Muscle of leg (tissue), 3 donors: ENCODE measurements at regions not wholly inside any gene's neighbourhood (a gene's known extent, or its start where the extent isn't known, plus 50 kb on each side); places are given as distances from the start of the nearest gene placed in this dataset.
A peak's percentile ranks its signal among the peaks of the same experiment; 100 is the strongest.

Source experiments
- DNase-seq: peaks from one replicate; pipeline ENCODE4 v3.0.0; 2013
- H3K27ac ChIP-seq: one replicate; pipeline ENCODE4 v1.5.1; 2013; ENCODE audit warnings: mild to moderate bottlenecking, low read length, control low read depth
- H3K27me3 ChIP-seq: one replicate; pipeline ENCODE4 v1.6.1; 2013; ENCODE audit warnings: low read length; ENCODE audit not compliant: control insufficient read depth, insufficient read depth
- H3K36me3 ChIP-seq: one replicate; pipeline ENCODE4 v1.6.1; 2013; ENCODE audit warnings: low read length; ENCODE audit not compliant: control insufficient read depth, insufficient read depth
- H3K4me1 ChIP-seq: one replicate; pipeline ENCODE4 v1.6.1; 2013; ENCODE audit warnings: low read length; ENCODE audit not compliant: control insufficient read depth, insufficient read depth
- H3K4me3 ChIP-seq: one replicate; pipeline ENCODE4 v1.5.1; 2013; ENCODE audit warnings: low read length, control low read depth
- H3K9me3 ChIP-seq: replicated peaks from 2 replicates; pipeline ENCODE4 v1.6.1; 2013; ENCODE audit warnings: low read depth, low read length; ENCODE audit not compliant: control insufficient read depth
- WGBS: methylation state at CpG from one replicate; pipeline ENCODE4 v1.1.5; 2013; ENCODE audit warnings: missing lambda C conversion rate; ENCODE audit not compliant: insufficient coverage; 5-methylcytosine and 5-hydroxymethylcytosine counted together

- Histone ChIP-seq H3K27ac (no peak overlapping the region), H3K27me3 (no peaks in the 10 kb centered on the region), H3K9me3 (peaks cover 11% of the 10 kb centered on the region), H3K4me3 (no peak overlapping the region), H3K36me3 (no peaks in the 10 kb centered on the region), H3K4me1 (no peaks in the 10 kb centered on the region)
- no peak for DNase-seq
Observed at GRCh38 chr12:63416788-63417187, 251.5 kb downstream of the DPY19L2 start.

DNA sequence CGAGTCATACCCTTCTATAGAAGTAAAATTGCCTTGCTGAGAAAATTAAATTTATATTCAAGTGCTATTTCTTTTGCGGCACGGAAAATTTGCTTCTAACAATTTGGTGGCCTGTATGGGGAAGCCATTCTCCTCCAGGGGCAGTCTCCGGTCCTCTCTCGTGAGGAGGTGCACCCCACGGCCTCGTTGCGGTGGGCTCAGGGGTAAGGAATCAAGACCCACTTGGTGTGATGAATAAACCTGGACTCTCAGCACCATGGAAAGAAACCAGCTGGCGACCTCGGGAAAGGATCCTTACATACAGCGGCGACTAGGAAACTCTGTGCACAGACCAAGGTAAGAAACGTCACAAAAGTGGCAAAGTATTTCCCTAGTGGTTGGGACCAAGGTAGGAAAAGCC, 252.9 kb downstream of the DPY19L2 start:
- WGBS: 98% methylated on average over 10 of the region's 13 CpGs
- H3K27me3 ChIP-seq: no peaks in the 10 kb centered on the region

GRCh38 chr12:63410197-63410596, 258.1 kb downstream of the DPY19L2 start:
- WGBS: 29% methylated on average over 1 of the region's 1 CpG
- Histone ChIP-seq H3K36me3 (no peaks in the 10 kb centered on the region), H3K27me3 (no peaks in the 10 kb centered on the region), H3K4me1 (no peaks in the 10 kb centered on the region), H3K27ac (no peak overlapping the region), H3K9me3 (peaks cover 5% of the 10 kb centered on the region), H3K4me3 (no peak overlapping the region)
- DNase-seq: no peak

More for the DNA sequence above, 252.9 kb downstream of the DPY19L2 start:
- Histone ChIP-seq H3K27ac (no peak overlapping the region), H3K4me1 (no peaks in the 10 kb centered on the region), H3K36me3 (no peaks in the 10 kb centered on the region), H3K4me3 (no peak overlapping the region), H3K9me3 (peaks cover 10% of the 10 kb centered on the region)
- no peak for DNase-seq

DNA sequence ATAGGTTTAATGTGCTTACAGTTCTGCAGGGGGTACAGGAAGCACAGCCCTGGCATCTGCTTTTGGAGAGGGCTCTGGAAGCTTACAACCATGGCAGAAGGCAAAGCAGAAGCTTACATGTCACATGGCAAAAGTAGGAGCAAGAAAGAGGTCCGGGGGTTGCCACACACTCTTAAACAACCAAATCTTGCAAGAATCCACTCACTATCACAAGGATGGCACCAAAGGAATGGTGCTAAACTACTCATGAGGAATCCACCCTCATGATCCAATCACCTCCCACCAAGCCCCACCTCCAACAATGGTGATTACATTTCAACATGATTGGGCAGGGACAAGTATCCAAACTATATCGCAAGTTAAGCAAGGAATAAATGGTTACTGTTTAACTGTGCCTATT, 255.8 kb upstream of the AVPR1A start:
- Histone ChIP-seq H3K4me3 (no peak overlapping the region), H3K36me3 (no peaks in the 10 kb centered on the region), H3K9me3 (peaks cover 4% of the 10 kb centered on the region), H3K27ac (no peak overlapping the region), H3K4me1 (no peaks in the 10 kb centered on the region), H3K27me3 (no peaks in the 10 kb centered on the region)
- no peak for DNase-seq
- no CpG with 5 or more reads among the region's 2 CpGs for WGBS

DNA sequence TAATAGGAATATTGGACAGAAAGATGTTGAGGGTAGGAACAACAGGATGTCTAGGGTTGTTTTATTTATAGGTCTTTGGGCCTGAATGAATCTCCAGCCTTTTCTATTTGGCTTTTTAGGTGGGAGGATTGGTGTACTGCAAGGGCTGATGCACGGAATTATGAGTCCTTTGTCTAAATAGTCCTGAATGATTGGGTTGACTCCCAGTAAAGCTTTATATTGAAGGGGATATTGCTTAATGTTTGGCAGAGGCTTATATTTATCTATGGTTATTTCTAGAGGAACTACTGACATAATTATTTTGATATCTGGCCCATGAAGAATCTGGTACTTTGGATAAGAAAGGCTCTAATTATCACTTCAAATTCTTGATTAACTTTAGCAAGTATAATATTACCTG, 253.6 kb upstream of the AVPR1A start:
- no peaks in the 10 kb centered on the region for H3K27me3 ChIP-seq
- H3K4me3 ChIP-seq: no peak overlapping the region
- H3K36me3 ChIP-seq: no peaks in the 10 kb centered on the region
- WGBS: no CpG with 5 or more reads among the region's 1 CpG
- H3K27ac ChIP-seq: no peak overlapping the region
- no peak for DNase-seq
- H3K9me3 ChIP-seq: peaks cover 4% of the 10 kb centered on the region
- H3K4me1 ChIP-seq: no peaks in the 10 kb centered on the region

DNA sequence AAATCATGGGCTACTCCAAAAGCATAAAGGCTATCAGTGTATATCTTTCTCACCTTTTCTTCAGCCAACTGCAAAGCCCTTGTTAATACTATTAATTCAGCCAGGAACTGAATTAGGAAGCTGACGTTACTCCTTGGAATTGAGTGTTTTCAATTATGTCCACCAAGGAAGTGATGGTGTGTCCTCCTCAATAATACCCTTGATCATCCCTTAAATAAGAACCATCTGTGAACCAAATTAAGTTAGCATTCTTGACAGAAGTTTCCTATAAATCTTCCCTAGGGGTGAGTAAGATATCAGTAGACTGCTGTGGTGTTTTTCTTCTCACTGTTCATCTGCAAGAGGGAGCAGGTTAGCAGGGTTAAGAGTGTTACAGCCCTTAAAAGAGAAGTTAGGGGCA, 252.3 kb upstream of the AVPR1A start:
- H3K36me3 ChIP-seq: no peaks in the 10 kb centered on the region
- DNase-seq: no peak
- H3K9me3 ChIP-seq: peaks cover 4% of the 10 kb centered on the region
- H3K27me3 ChIP-seq: no peaks in the 10 kb centered on the region
- H3K27ac ChIP-seq: no peak overlapping the region
- H3K4me1 ChIP-seq: no peaks in the 10 kb centered on the region
- WGBS: no CpG with 5 or more reads among the region's 1 CpG
- H3K4me3 ChIP-seq: no peak overlapping the region

DNA sequence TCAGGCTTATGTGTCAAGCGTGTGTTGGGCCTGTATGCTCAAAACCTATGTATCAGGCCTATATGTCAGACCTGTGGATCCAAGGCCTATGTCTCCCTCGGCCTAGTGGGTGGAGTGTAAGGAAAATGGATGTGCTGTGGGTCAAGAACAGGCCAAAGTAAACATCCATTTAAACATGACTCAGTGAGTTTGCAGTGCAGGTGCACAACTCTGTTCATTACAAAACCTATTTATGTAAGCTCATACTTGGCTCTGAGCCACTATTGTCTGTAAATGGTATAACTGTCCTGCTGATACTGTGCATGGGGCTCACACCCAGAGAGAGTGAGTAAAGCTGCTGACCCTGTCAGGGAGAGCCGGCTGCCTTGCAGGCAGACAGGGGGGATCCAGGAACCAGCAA, 249.7 kb upstream of the AVPR1A start:
- peak; percentile 46 for DNase-seq
- Histone ChIP-seq H3K27me3 (no peaks in the 10 kb centered on the region), H3K4me1 (no peaks in the 10 kb centered on the region), H3K4me3 (no peak overlapping the region), H3K9me3 (no peaks in the 10 kb centered on the region), H3K27ac (peak overlapping the region; percentile 13), H3K36me3 (no peaks in the 10 kb centered on the region)
- WGBS: 38% methylated on average over 2 of the region's 3 CpGs

GRCh38 chr12:63400318-63400717, 249.3 kb upstream of the AVPR1A start:
- no peaks in the 10 kb centered on the region for H3K27me3 ChIP-seq
- no peak overlapping the region for H3K27ac ChIP-seq
- WGBS: 100% methylated on average over 2 of the region's 2 CpGs

GRCh38 chr12:63397807-63398206, 246.8 kb upstream of the AVPR1A start:
- Histone ChIP-seq H3K4me1 (no peaks in the 10 kb centered on the region), H3K36me3 (no peaks in the 10 kb centered on the region), H3K4me3 (no peak overlapping the region), H3K27me3 (no peaks in the 10 kb centered on the region), H3K27ac (no peak overlapping the region), H3K9me3 (no peaks in the 10 kb centered on the region)
- 100% methylated on average over 3 of the region's 4 CpGs for WGBS
- DNase-seq: no peak

More at GRCh38 chr12:63400318-63400717, 249.3 kb upstream of the AVPR1A start:
- H3K9me3 ChIP-seq: no peaks in the 10 kb centered on the region
- H3K4me1 ChIP-seq: no peaks in the 10 kb centered on the region
- H3K36me3 ChIP-seq: no peaks in the 10 kb centered on the region
- no peak for DNase-seq
- no peak overlapping the region for H3K4me3 ChIP-seq

DNA sequence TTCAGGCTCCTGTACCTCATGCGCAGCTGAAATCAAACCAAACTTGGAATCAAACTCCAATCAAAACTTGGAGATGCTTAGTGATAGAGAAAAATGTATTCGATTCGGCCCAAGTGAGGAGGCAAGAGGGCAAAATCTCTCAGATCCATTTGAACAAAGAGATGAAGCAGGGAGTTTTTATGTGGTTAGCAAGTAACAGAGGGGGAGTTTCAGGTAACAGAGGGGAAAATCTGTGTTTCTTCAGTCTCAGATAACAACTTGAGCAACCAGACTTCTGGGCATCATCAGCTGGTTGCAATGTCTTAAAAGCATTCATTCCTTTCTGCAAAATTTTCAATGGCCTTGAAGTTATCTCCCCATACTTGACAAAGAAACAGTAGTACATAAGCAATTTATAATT, 245.1 kb upstream of the AVPR1A start:
- Histone ChIP-seq H3K4me1 (no peaks in the 10 kb centered on the region), H3K27ac (no peak overlapping the region), H3K9me3 (no peaks in the 10 kb centered on the region), H3K4me3 (no peak overlapping the region), H3K36me3 (no peaks in the 10 kb centered on the region), H3K27me3 (no peaks in the 10 kb centered on the region)
- no peak for DNase-seq
- WGBS: no CpG with 5 or more reads among the region's 3 CpGs

GRCh38 chr12:63394983-63395382, 244.0 kb upstream of the AVPR1A start:
- H3K4me1 ChIP-seq: no peaks in the 10 kb centered on the region
- WGBS: 94% methylated on average over 2 of the region's 4 CpGs
- H3K36me3 ChIP-seq: no peaks in the 10 kb centered on the region
- no peak overlapping the region for H3K27ac ChIP-seq
- no peak overlapping the region for H3K4me3 ChIP-seq
- H3K9me3 ChIP-seq: no peaks in the 10 kb centered on the region
- no peaks in the 10 kb centered on the region for H3K27me3 ChIP-seq
- no peak for DNase-seq
